SK-N-SH (cell line): ENCODE measurements at regions not wholly inside any gene's neighbourhood (a gene's known extent, or its start where the extent isn't known, plus 50 kb on each side); places are given as distances from the start of the nearest gene placed in this dataset.

ENCODE experiments used
- CTCF ChIA-PET: fragments of 300-600, 350-600 bp; formaldehyde crosslinking; extraction: SDS; loops from one replicate; lab custom pipeline; 2021; lab: Yijun Ruan, JAX
- POLR2A ChIA-PET: fragments of 350-600 bp; sonication (Branson Sonifier 250); formaldehyde crosslinking; extraction: SDS; loops from one replicate; lab custom pipeline; 2020; ENCODE audit warnings: antibody characterized with exemption, inconsistent platforms; lab: Yijun Ruan, JAX
- DNase-seq: peaks from one replicate; pipeline ENCODE4 v3.0.0; 2012
- H2AFZ ChIP-seq: fragments of 200-600 bp; sonication (generic); 2 replicates; pipeline ENCODE4 v1.8.1; 2016; ENCODE audit warnings: antibody characterized with exemption, mild to moderate bottlenecking, low read depth
- H3F3A ChIP-seq: fragments of 200-600 bp; sonication (generic); replicated peaks from 2 replicates; pipeline ENCODE3; 2016; ENCODE audit warnings: antibody characterized with exemption, mild to moderate bottlenecking; ENCODE audit not compliant: insufficient read depth
- H3K27ac ChIP-seq, 2 experiments: fragments of 200-500 bp in 1 of 2; fragments of 200-600 bp in 1 of 2; sonication (Bioruptor generic) in 1 of 2; sonication (generic), shearing (Covaris generic) in 1 of 2; 2 replicates each; pipeline versions ENCODE4 v1.5.1 to v1.6.1; 2014 to 2016; ENCODE audit warnings: low read depth in 2 of 2, inconsistent platforms in 1 of 2, low read length in 1 of 2, mild to moderate bottlenecking in 1 of 2, mixed read lengths in 1 of 2
- H3K27me3 ChIP-seq: fragments of 200-600 bp; sonication (generic), shearing (Covaris generic); 2 replicates; pipeline ENCODE4 v1.6.1; 2016; ENCODE audit warnings: mixed run types; ENCODE audit not compliant: insufficient read depth
- H3K36me3 ChIP-seq, 2 experiments: fragments of 200-500 bp in 1 of 2; fragments of 200-600 bp in 1 of 2; sonication (Bioruptor generic) in 1 of 2; sonication (generic) in 1 of 2; replicated peaks in 1 of 2; 2 replicates each; pipeline versions ENCODE3 to v1.5.1; 2014 to 2016; ENCODE audit warnings: low read length in 1 of 2, mild to moderate bottlenecking in 1 of 2; ENCODE audit not compliant: insufficient read depth in 2 of 2, control insufficient read depth in 1 of 2
- H3K4me1 ChIP-seq, 2 experiments: fragments of 200-500 bp in 1 of 2; fragments of 200-600 bp in 1 of 2; sonication (Bioruptor generic) in 1 of 2; sonication (generic), shearing (Covaris generic) in 1 of 2; 2 replicates each; pipeline versions ENCODE4 v1.5.1 to v1.6.1; 2014 to 2016; ENCODE audit warnings: low read depth in 1 of 2, low read length in 1 of 2, mixed run types in 1 of 2; ENCODE audit not compliant: insufficient read depth in 2 of 2, control insufficient read depth in 1 of 2
- H3K4me2 ChIP-seq: fragments of 200-600 bp; sonication (generic), shearing (Covaris generic); 2 replicates; pipeline ENCODE4 v1.6.1; 2017; ENCODE audit warnings: mixed run types
- H3K4me3 ChIP-seq, 2 experiments: fragments of 200-500 bp in 1 of 2; fragments of 200-600 bp in 1 of 2; sonication (Bioruptor generic) in 1 of 2; sonication (generic), shearing (Covaris generic) in 1 of 2; 2 replicates each; pipeline versions ENCODE4 v1.5.1 to v1.8.1; 2014 to 2016; ENCODE audit warnings: low read depth in 2 of 2, inconsistent platforms in 1 of 2, low read length in 1 of 2, mild to moderate bottlenecking in 1 of 2, mixed read lengths in 1 of 2, moderate library complexity in 1 of 2
- H3K79me2 ChIP-seq: fragments of 200-600 bp; sonication (generic); 2 replicates; pipeline ENCODE4 v1.8.1; 2017; ENCODE audit warnings: mild to moderate bottlenecking; ENCODE audit not compliant: insufficient read depth
- H3K9ac ChIP-seq: fragments of 200-600 bp; sonication (generic); 2 replicates; pipeline ENCODE4 v1.6.1; 2017; ENCODE audit warnings: mixed run types
- H3K9me2 ChIP-seq: fragments of 200-600 bp; sonication (generic); 2 replicates; pipeline ENCODE4 v1.6.1; 2017; ENCODE audit warnings: mixed run types
- H3K9me3 ChIP-seq: fragments of 200-600 bp; sonication (generic); 2 replicates; pipeline ENCODE4 v1.6.1; 2017; ENCODE audit warnings: mixed run types, mild to moderate bottlenecking, moderate library complexity
- H4K20me1 ChIP-seq: fragments of 200-600 bp; sonication (generic); 2 replicates; pipeline ENCODE4 v1.6.1; 2017; ENCODE audit warnings: mild to moderate bottlenecking, mixed run types; ENCODE audit not compliant: insufficient read depth
- CHD2 ChIP-seq: fragments of 150-350 bp; IDR thresholded peaks from 2 replicates; pipeline ENCODE4 v1.6.1; 2018; ENCODE audit warnings: low read length; ENCODE audit not compliant: partially characterized antibody
- ELF1 ChIP-seq: IDR thresholded peaks from 2 replicates; pipeline ENCODE4 v1.4.0; 2012
- EP300 ChIP-seq, 2 experiments: IDR thresholded peaks; 2 replicates each; pipeline versions ENCODE4 v1.4.0 to v1.6.1; 2012; ENCODE audit warnings: borderline replicate concordance in 1 of 2, low read depth in 1 of 2, low read length in 1 of 2
- EZH2phosphoT487 ChIP-seq: fragments of 200-600 bp; sonication (generic); IDR thresholded peaks from 2 replicates; pipeline ENCODE4 v1.6.1; 2017; ENCODE audit warnings: low read depth, mixed run types, mild to moderate bottlenecking, antibody characterized with exemption, moderate library complexity, borderline replicate concordance
- FOSL2 ChIP-seq: IDR thresholded peaks from 2 replicates; pipeline ENCODE4 v1.4.0; 2012; ENCODE audit warnings: low read depth, mild to moderate bottlenecking, moderate library complexity, borderline replicate concordance
- FOXM1 ChIP-seq: IDR thresholded peaks from 2 replicates; pipeline ENCODE4 v1.4.0; 2012; ENCODE audit warnings: low read depth, mild to moderate bottlenecking
- MXI1 ChIP-seq: IDR thresholded peaks from 2 replicates; pipeline ENCODE4 v1.6.1; 2012; ENCODE audit warnings: mild to moderate bottlenecking, low read depth, low read length, improper control_type of control experiment
- POLR2AphosphoS5 ChIP-seq: IDR thresholded peaks from 2 replicates; pipeline ENCODE4 v1.6.1; 2012; ENCODE audit warnings: low read depth, low read length
- RAD21 ChIP-seq: IDR thresholded peaks from 2 replicates; pipeline ENCODE4 v1.6.1; 2012; ENCODE audit warnings: mild to moderate bottlenecking, low read length
- RFX5 ChIP-seq: IDR thresholded peaks from 2 replicates; pipeline ENCODE4 v1.6.1; 2012; ENCODE audit warnings: mild to moderate bottlenecking, improper control_type of control experiment, low read length
- SIN3A ChIP-seq: IDR thresholded peaks from 2 replicates; pipeline ENCODE4 v1.6.1; 2012; ENCODE audit warnings: low read depth, mild to moderate bottlenecking, low read length, moderate library complexity, borderline replicate concordance
- SMC3 ChIP-seq: IDR thresholded peaks from 2 replicates; pipeline ENCODE4 v1.6.1; 2012; ENCODE audit warnings: low read depth, low read length, improper control_type of control experiment
- TAF1 ChIP-seq: IDR thresholded peaks from 2 replicates; pipeline ENCODE4 v1.6.1; 2012; ENCODE audit warnings: low read depth, mild to moderate bottlenecking, low read length, moderate library complexity, borderline replicate concordance
- TEAD4 ChIP-seq: IDR thresholded peaks from 2 replicates; pipeline ENCODE4 v1.4.0; 2012; ENCODE audit warnings: mild to moderate bottlenecking, borderline replicate concordance; ENCODE audit not compliant: insufficient read depth
- WGBS: methylation state at CpG from one replicate; pipeline ENCODE4 v1.1.6; 2017; ENCODE audit warnings: low lambda C conversion rate; 5-methylcytosine and 5-hydroxymethylcytosine counted together
- TF ChIP-seq, protein P1 (sequence below): IDR thresholded peaks from 2 replicates; pipeline ENCODE4 v1.4.0; 2012; ENCODE audit warnings: low read depth, borderline replicate concordance
- TF ChIP-seq, protein P2 (sequence below): IDR thresholded peaks from 2 replicates; pipeline ENCODE4 v1.4.0; 2012; ENCODE audit warnings: low read depth
- TF ChIP-seq, protein P3 (sequence below): fragments of 200-600 bp; sonication (generic); IDR thresholded peaks from 2 replicates; pipeline ENCODE4 v1.6.1; 2017; ENCODE audit warnings: antibody characterized with exemption, mild to moderate bottlenecking, moderate library complexity
- TF ChIP-seq, protein P4 (sequence below): fragments of 150-350 bp; IDR thresholded peaks from 2 replicates; pipeline ENCODE4 v1.6.1; 2017; ENCODE audit warnings: antibody characterized with exemption, low read length, low read depth, borderline replicate concordance
- TF ChIP-seq, protein P5 (sequence below): IDR thresholded peaks from 2 replicates; pipeline ENCODE4 v1.6.1; 2012; ENCODE audit warnings: mild to moderate bottlenecking, low read depth, low read length, moderate library complexity

DNA sequence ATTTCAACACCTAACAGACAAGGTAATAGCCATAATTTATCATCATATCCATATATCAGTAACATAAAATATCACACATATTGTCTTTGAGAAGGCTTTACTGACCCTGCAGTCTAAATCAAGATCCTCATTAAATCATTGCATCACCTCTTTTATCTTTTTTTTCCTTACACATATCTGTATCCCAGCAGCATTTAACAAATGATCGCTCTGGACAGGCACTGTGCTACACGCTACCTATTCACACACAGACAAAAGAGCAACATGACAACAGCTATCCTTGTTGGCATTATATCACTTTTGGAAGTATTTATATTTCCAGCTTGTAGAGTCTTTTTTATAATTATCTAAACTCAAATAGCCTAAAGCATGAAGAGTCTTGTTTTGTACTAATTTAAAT is 73.3 kb upstream of the NBEA start:
- H3K4me3 ChIP-seq: no peak overlapping the region
- no peaks in the 10 kb centered on the region for H3K36me3 ChIP-seq
- TF ChIP-seq SIN3A: no peak
- TF ChIP-seq TAF1: no peak
- TF ChIP-seq, protein P1, sequence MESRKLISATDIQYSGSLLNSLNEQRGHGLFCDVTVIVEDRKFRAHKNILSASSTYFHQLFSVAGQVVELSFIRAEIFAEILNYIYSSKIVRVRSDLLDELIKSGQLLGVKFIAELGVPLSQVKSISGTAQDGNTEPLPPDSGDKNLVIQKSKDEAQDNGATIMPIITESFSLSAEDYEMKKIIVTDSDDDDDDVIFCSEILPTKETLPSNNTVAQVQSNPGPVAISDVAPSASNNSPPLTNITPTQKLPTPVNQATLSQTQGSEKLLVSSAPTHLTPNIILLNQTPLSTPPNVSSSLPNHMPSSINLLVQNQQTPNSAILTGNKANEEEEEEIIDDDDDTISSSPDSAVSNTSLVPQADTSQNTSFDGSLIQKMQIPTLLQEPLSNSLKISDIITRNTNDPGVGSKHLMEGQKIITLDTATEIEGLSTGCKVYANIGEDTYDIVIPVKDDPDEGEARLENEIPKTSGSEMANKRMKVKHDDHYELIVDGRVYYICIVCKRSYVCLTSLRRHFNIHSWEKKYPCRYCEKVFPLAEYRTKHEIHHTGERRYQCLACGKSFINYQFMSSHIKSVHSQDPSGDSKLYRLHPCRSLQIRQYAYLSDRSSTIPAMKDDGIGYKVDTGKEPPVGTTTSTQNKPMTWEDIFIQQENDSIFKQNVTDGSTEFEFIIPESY: no peak
- TF ChIP-seq, protein P2, sequence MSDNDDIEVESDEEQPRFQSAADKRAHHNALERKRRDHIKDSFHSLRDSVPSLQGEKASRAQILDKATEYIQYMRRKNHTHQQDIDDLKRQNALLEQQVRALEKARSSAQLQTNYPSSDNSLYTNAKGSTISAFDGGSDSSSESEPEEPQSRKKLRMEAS: no peak
- TF ChIP-seq RAD21: no peak
- no peak for TF ChIP-seq RFX5
- TF ChIP-seq EP300 (IDR thresholded peaks at IDR 0.05; ENCODE audit: borderline replicate concordance in 1 of 2, low read depth in 1 of 2, low read length in 1 of 2): no peak
- TF ChIP-seq, protein P3, sequence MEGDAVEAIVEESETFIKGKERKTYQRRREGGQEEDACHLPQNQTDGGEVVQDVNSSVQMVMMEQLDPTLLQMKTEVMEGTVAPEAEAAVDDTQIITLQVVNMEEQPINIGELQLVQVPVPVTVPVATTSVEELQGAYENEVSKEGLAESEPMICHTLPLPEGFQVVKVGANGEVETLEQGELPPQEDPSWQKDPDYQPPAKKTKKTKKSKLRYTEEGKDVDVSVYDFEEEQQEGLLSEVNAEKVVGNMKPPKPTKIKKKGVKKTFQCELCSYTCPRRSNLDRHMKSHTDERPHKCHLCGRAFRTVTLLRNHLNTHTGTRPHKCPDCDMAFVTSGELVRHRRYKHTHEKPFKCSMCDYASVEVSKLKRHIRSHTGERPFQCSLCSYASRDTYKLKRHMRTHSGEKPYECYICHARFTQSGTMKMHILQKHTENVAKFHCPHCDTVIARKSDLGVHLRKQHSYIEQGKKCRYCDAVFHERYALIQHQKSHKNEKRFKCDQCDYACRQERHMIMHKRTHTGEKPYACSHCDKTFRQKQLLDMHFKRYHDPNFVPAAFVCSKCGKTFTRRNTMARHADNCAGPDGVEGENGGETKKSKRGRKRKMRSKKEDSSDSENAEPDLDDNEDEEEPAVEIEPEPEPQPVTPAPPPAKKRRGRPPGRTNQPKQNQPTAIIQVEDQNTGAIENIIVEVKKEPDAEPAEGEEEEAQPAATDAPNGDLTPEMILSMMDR: no peak
- no peak for TF ChIP-seq TEAD4
- no peak for TF ChIP-seq EZH2phosphoT487
- no peak for TF ChIP-seq ELF1
- TF ChIP-seq POLR2AphosphoS5: no peak
- TF ChIP-seq SMC3: no peak
- no peak for TF ChIP-seq CHD2
- TF ChIP-seq, all 33 proteins: peak for 0
- 98% methylated on average over 2 of the region's 2 CpGs for WGBS
- DNase-seq: no peak
- no peak overlapping the region for H2AFZ ChIP-seq
- ChIA-PET CTCF (no interaction called here), POLR2A (no interaction called here)
- H3K79me2 ChIP-seq: no peaks in the 10 kb centered on the region
- H3F3A ChIP-seq: no peaks in the 10 kb centered on the region
- H3K4me1 ChIP-seq: no peaks in the 10 kb centered on the region; a peak in 2 of 4 replicates
- H3K27me3 ChIP-seq: no peaks in the 10 kb centered on the region
- H3K4me2 ChIP-seq: no peak overlapping the region
- no peak overlapping the region for H3K27ac ChIP-seq
- no peaks in the 10 kb centered on the region for H4K20me1 ChIP-seq
- no peak overlapping the region for H3K9ac ChIP-seq
- H3K9me3 ChIP-seq: no peaks in the 10 kb centered on the region
- H3K9me2 ChIP-seq: no peaks in the 10 kb centered on the region

DNA sequence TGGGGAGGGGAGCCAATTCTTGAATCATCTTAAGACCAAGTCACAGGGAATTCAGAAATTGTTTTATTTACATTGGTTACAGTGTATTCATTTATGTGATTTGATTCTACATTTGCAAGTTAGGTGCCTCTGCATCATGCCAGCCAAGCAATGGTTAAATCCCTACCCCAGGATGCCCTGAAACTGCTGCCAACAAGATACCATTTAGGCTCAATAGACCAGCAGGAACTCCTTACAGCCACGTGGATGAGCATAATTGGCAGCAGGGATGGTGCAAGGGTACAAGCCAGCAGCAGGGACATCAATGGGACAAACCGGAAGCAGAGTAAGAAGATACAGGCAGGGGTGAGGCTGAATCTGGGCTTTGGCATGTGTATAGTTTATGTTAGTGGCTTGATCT is 72.4 kb upstream of the NBEA start:
- Histone ChIP-seq H4K20me1 (no peaks in the 10 kb centered on the region), H3K4me2 (no peak overlapping the region), H3K27ac (no peak overlapping the region), H3K9me2 (no peaks in the 10 kb centered on the region), H3K27me3 (no peaks in the 10 kb centered on the region), H3K36me3 (no peaks in the 10 kb centered on the region), H3K4me3 (no peak overlapping the region), H3K79me2 (no peaks in the 10 kb centered on the region), H3K9me3 (no peaks in the 10 kb centered on the region), H3K4me1 (no peaks in the 10 kb centered on the region; a peak in 2 of 4 replicates), H3K9ac (no peak overlapping the region)
- POLR2A ChIA-PET: no interaction called here
- CTCF ChIA-PET: no interaction called here
- WGBS: 51% methylated on average over 2 of the region's 2 CpGs
- no peak for DNase-seq
- TF ChIP-seq MXI1 (no peak), FOXM1 (no peak), TEAD4 (no peak), FOSL2 (no peak)
- TF ChIP-seq, protein P4, sequence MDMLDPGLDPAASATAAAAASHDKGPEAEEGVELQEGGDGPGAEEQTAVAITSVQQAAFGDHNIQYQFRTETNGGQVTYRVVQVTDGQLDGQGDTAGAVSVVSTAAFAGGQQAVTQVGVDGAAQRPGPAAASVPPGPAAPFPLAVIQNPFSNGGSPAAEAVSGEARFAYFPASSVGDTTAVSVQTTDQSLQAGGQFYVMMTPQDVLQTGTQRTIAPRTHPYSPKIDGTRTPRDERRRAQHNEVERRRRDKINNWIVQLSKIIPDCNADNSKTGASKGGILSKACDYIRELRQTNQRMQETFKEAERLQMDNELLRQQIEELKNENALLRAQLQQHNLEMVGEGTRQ: no peak
- TF ChIP-seq, protein P5, sequence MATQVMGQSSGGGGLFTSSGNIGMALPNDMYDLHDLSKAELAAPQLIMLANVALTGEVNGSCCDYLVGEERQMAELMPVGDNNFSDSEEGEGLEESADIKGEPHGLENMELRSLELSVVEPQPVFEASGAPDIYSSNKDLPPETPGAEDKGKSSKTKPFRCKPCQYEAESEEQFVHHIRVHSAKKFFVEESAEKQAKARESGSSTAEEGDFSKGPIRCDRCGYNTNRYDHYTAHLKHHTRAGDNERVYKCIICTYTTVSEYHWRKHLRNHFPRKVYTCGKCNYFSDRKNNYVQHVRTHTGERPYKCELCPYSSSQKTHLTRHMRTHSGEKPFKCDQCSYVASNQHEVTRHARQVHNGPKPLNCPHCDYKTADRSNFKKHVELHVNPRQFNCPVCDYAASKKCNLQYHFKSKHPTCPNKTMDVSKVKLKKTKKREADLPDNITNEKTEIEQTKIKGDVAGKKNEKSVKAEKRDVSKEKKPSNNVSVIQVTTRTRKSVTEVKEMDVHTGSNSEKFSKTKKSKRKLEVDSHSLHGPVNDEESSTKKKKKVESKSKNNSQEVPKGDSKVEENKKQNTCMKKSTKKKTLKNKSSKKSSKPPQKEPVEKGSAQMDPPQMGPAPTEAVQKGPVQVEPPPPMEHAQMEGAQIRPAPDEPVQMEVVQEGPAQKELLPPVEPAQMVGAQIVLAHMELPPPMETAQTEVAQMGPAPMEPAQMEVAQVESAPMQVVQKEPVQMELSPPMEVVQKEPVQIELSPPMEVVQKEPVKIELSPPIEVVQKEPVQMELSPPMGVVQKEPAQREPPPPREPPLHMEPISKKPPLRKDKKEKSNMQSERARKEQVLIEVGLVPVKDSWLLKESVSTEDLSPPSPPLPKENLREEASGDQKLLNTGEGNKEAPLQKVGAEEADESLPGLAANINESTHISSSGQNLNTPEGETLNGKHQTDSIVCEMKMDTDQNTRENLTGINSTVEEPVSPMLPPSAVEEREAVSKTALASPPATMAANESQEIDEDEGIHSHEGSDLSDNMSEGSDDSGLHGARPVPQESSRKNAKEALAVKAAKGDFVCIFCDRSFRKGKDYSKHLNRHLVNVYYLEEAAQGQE: no peak
- TF ChIP-seq, all 33 proteins: peak for 0
- Histone ChIP-seq H2AFZ (no peak overlapping the region), H3F3A (no peaks in the 10 kb centered on the region)
